ENCODE measurements at regions not wholly inside any gene's neighbourhood (a gene's known extent, or its start where the extent isn't known, plus 50 kb on each side); places are given as distances from the start of the nearest gene placed in this dataset.
"Not testable (repeated sequence)": the region's sequence is repeated elsewhere in the genome, so short reads cannot be mapped to it uniquely, and the experiment has no call there.

- 71% methylated on average over 2 of the region's 2 CpGs for WGBS
- no peaks in the 10 kb centered on the region for H3K27me3 ChIP-seq (replicated peaks; ENCODE audit: insufficient read depth)
- DNase-seq (ENCODE audit: low spot score): no peak
- no peaks in the 10 kb centered on the region for H3K36me3 ChIP-seq
- H3K4me1 ChIP-seq (replicated peaks): no peaks in the 10 kb centered on the region
- no peak overlapping the region for H3K4me3 ChIP-seq
- no peaks in the 10 kb centered on the region for H3K9me3 ChIP-seq
- TF ChIP-seq CTCF (IDR thresholded peaks at IDR 0.05) (no peak), POLR2AphosphoS5 (IDR thresholded peaks at IDR 0.05) (no peak), POLR2A (IDR thresholded peaks at IDR 0.05) (no peak)
- intact Hi-C loops (cut with DNase I): no loop called here
- no peak overlapping the region for H3K27ac ChIP-seq
Observed at GRCh38 chr12:74780182-74780849, 242.7 kb downstream of the ATXN7L3B start.

GRCh38 chr12:74780850-74781241 lies 243.2 kb downstream of the ATXN7L3B start:
- intact Hi-C loops (cut with DNase I); DNase-seq (ENCODE audit: low spot score); H3K4me1 ChIP-seq (replicated peaks); H3K36me3 ChIP-seq; H3K4me3 ChIP-seq; H3K9me3 ChIP-seq; H3K27me3 ChIP-seq (replicated peaks; ENCODE audit: insufficient read depth); H3K27ac ChIP-seq: not testable (repeated sequence)
- 35% methylated on average over 1 of the region's 1 CpG for WGBS

GRCh38 chr12:74781991-74782485 lies 244.4 kb downstream of the ATXN7L3B start:
- no peak for DNase-seq (ENCODE audit: low spot score)
- 78% methylated on average over 1 of the region's 1 CpG for WGBS
- Histone ChIP-seq H3K4me3 (no peak overlapping the region), H3K27me3 (replicated peaks; ENCODE audit: insufficient read depth) (no peaks in the 10 kb centered on the region), H3K27ac (no peak overlapping the region), H3K4me1 (replicated peaks) (no peaks in the 10 kb centered on the region), H3K9me3 (no peaks in the 10 kb centered on the region), H3K36me3 (no peaks in the 10 kb centered on the region)
- intact Hi-C loops (cut with DNase I): no loop called here
- TF ChIP-seq POLR2AphosphoS5 (IDR thresholded peaks at IDR 0.05): no peak
- no peak for TF ChIP-seq POLR2A (IDR thresholded peaks at IDR 0.05)
- TF ChIP-seq CTCF (IDR thresholded peaks at IDR 0.05): no peak

GRCh38 chr12:74790931-74791330 lies 253.3 kb downstream of the ATXN7L3B start:
- no peak for DNase-seq (ENCODE audit: low spot score)
- Histone ChIP-seq H3K4me1 (replicated peaks) (no peaks in the 10 kb centered on the region), H3K27ac (no peak overlapping the region), H3K4me3 (no peak overlapping the region), H3K27me3 (replicated peaks; ENCODE audit: insufficient read depth) (no peaks in the 10 kb centered on the region), H3K9me3 (no peaks in the 10 kb centered on the region), H3K36me3 (no peaks in the 10 kb centered on the region)
- 90% methylated on average over 6 of the region's 6 CpGs for WGBS
- TF ChIP-seq POLR2AphosphoS5 (IDR thresholded peaks at IDR 0.05) (no peak), POLR2A (IDR thresholded peaks at IDR 0.05) (no peak), CTCF (IDR thresholded peaks at IDR 0.05) (no peak)
- intact Hi-C loops (cut with DNase I): no loop called here

- H3K9me3 ChIP-seq: no peaks in the 10 kb centered on the region
- TF ChIP-seq POLR2A (IDR thresholded peaks at IDR 0.05) (no peak), CTCF (IDR thresholded peaks at IDR 0.05) (no peak), POLR2AphosphoS5 (IDR thresholded peaks at IDR 0.05) (no peak)
- no peaks in the 10 kb centered on the region for H3K4me1 ChIP-seq (replicated peaks)
- WGBS: 56% methylated on average over 1 of the region's 1 CpG
- intact Hi-C loops (cut with DNase I): no loop called here
- no peak for DNase-seq (ENCODE audit: low spot score)
- no peaks in the 10 kb centered on the region for H3K27me3 ChIP-seq (replicated peaks; ENCODE audit: insufficient read depth)
- no peaks in the 10 kb centered on the region for H3K36me3 ChIP-seq
- no peak overlapping the region for H3K27ac ChIP-seq
- H3K4me3 ChIP-seq: no peak overlapping the region
Observed at GRCh38 chr12:74791365-74791764, 253.7 kb downstream of the ATXN7L3B start.
